Colonic mucosa (tissue), 4 donors: ENCODE measurements at regions not wholly inside any gene's neighbourhood (a gene's known extent, or its start where the extent isn't known, plus 50 kb on each side); places are given as distances from the start of the nearest gene placed in this dataset.
"Not testable (repeated sequence)": the region's sequence is repeated elsewhere in the genome, so short reads cannot be mapped to it uniquely, and the experiment has no call there.

Experiments used
- DNase-seq: peaks from one replicate; pipeline ENCODE4 v3.0.0-alpha.2; 2020
- H3K27ac ChIP-seq: fragments of 200-600 bp; one replicate; pipeline ENCODE4 v1.8.0; 2021
- H3K27me3 ChIP-seq: fragments of 200-600 bp; one replicate; pipeline ENCODE4 v1.8.0; 2021
- H3K36me3 ChIP-seq: fragments of 200-600 bp; one replicate; pipeline ENCODE4 v1.8.0; 2021
- H3K4me1 ChIP-seq: fragments of 200-600 bp; one replicate; pipeline ENCODE4 v1.8.0; 2021; ENCODE audit warnings: mild to moderate bottlenecking
- H3K4me3 ChIP-seq: fragments of 200-600 bp; one replicate; pipeline ENCODE4 v1.8.0; 2021
- H3K9ac ChIP-seq, 2 donors: one replicate each; pipeline ENCODE4 v1.7.0; 2013; ENCODE audit warnings: control low read depth in 2 of 2, low read depth in 2 of 2, low read length in 2 of 2
- H3K9me3 ChIP-seq: fragments of 200-600 bp; one replicate; pipeline ENCODE4 v1.8.0; 2021
- CTCF ChIP-seq: fragments of 200-600 bp; IDR thresholded peaks from one replicate; pipeline ENCODE4 v1.8.0; 2022; ENCODE audit warnings: antibody characterized with exemption, mild to moderate bottlenecking
- intact Hi-C: fragments of 100-400 bp; cut with DNase I; formaldehyde crosslinking; loops from one replicate; pipeline ENCODE4 v1.14.1; 2022
- donor health status: healthy.
- donor health status: DM: no; HTN: no; CAD: no.
- donor health status: DM: no; HTN: no; CAD: no.

GRCh38 chr12:84464616-84465015 lies 448.0 kb downstream of the SLC6A15 start:
- no peak overlapping the region for H3K27ac ChIP-seq
- DNase-seq: no peak
- no peak for TF ChIP-seq CTCF
- H3K9me3 ChIP-seq: no peaks in the 10 kb centered on the region
- no peaks in the 10 kb centered on the region for H3K36me3 ChIP-seq
- no peaks in the 10 kb centered on the region for H3K27me3 ChIP-seq
- no peak overlapping the region for H3K9ac ChIP-seq
- no peaks in the 10 kb centered on the region for H3K4me1 ChIP-seq
- intact Hi-C loops: no loop called here
- no peak overlapping the region for H3K4me3 ChIP-seq

GRCh38 chr12:84463741-84464495 lies 448.7 kb downstream of the SLC6A15 start:
- TF ChIP-seq CTCF: no peak
- intact Hi-C loops: no loop called here
- Histone ChIP-seq H3K9ac (no peak overlapping the region), H3K9me3 (no peaks in the 10 kb centered on the region), H3K36me3 (no peaks in the 10 kb centered on the region), H3K4me3 (no peak overlapping the region), H3K27ac (no peak overlapping the region), H3K27me3 (no peaks in the 10 kb centered on the region), H3K4me1 (no peaks in the 10 kb centered on the region)
- no peak for DNase-seq

GRCh38 chr12:84455598-84455997 lies 457.0 kb downstream of the SLC6A15 start:
- Histone ChIP-seq H3K4me3 (no peak overlapping the region), H3K9me3 (no peaks in the 10 kb centered on the region), H3K27ac (no peak overlapping the region), H3K4me1 (no peaks in the 10 kb centered on the region), H3K36me3 (no peaks in the 10 kb centered on the region), H3K9ac (no peak overlapping the region), H3K27me3 (no peaks in the 10 kb centered on the region)
- no peak for DNase-seq
- intact Hi-C loops: no loop called here
- no peak for TF ChIP-seq CTCF

- H3K9ac ChIP-seq, H3K36me3 ChIP-seq, H3K4me1 ChIP-seq, H3K27me3 ChIP-seq, H3K27ac ChIP-seq, H3K4me3 ChIP-seq, DNase-seq, H3K9me3 ChIP-seq, intact Hi-C loops: not testable (repeated sequence)
Measured at GRCh38 chr12:84446478-84446877, 466.1 kb downstream of the SLC6A15 start.

GRCh38 chr12:84436134-84436533 lies 476.5 kb downstream of the SLC6A15 start:
- Histone ChIP-seq H3K9ac (no peak overlapping the region), H3K27ac (no peak overlapping the region), H3K36me3 (no peaks in the 10 kb centered on the region), H3K9me3 (no peaks in the 10 kb centered on the region), H3K4me1 (no peaks in the 10 kb centered on the region), H3K4me3 (no peak overlapping the region), H3K27me3 (no peaks in the 10 kb centered on the region)
- TF ChIP-seq CTCF: no peak
- intact Hi-C loops: no loop called here
- no peak for DNase-seq

- Histone ChIP-seq H3K4me3 (no peak overlapping the region), H3K9me3 (no peaks in the 10 kb centered on the region), H3K27ac (no peak overlapping the region), H3K4me1 (no peaks in the 10 kb centered on the region), H3K27me3 (no peaks in the 10 kb centered on the region), H3K36me3 (no peaks in the 10 kb centered on the region), H3K9ac (no peak overlapping the region)
- no peak for DNase-seq
- no peak for TF ChIP-seq CTCF
- intact Hi-C loops: no loop called here
Measured at GRCh38 chr12:84435682-84436081, 476.9 kb downstream of the SLC6A15 start.
